ENCODE measurements at regions not wholly inside any gene's neighbourhood (a gene's known extent, or its start where the extent isn't known, plus 50 kb on each side); places are given as distances from the start of the nearest gene placed in this dataset.

GRCh38 chr10:71028066-71028465 lies 139.7 kb upstream of the PCBD1 start:
- ChIA-PET CTCF (no interaction called here), POLR2A (no interaction called here)
- DNase-seq: no peak
- intact Hi-C loops (cut with micrococcal nuclease): no loop called here
- H3K36me3 Mint-ChIP-seq (ENCODE audit: low read depth): no peaks in the 10 kb centered on the region
- H3K9me3 Mint-ChIP-seq: no peaks in the 10 kb centered on the region
- peaks cover 5% of the 10 kb centered on the region for H3K27me3 Mint-ChIP-seq
- ATAC-seq: no peak
- H3K4me1 Mint-ChIP-seq (ENCODE audit: low read depth): no peaks in the 10 kb centered on the region
- no peak overlapping the region for H3K4me3 Mint-ChIP-seq
- TF ChIP-seq CTCF (IDR thresholded peaks at IDR 0.05): no peak
- no peak overlapping the region for H3K27ac Mint-ChIP-seq

- DNase-seq (no peak), ATAC-seq (no peak)
- TF ChIP-seq CTCF (IDR thresholded peaks at IDR 0.05): no peak
- H3K4me1 Mint-ChIP-seq (ENCODE audit: low read depth): no peaks in the 10 kb centered on the region
- no peaks in the 10 kb centered on the region for H3K36me3 Mint-ChIP-seq (ENCODE audit: low read depth)
- H3K27ac Mint-ChIP-seq: no peak overlapping the region
- ChIA-PET POLR2A (no interaction called here), CTCF (no interaction called here)
- H3K9me3 Mint-ChIP-seq: no peaks in the 10 kb centered on the region
- H3K27me3 Mint-ChIP-seq: peaks cover 2% of the 10 kb centered on the region
- no peak overlapping the region for H3K4me3 Mint-ChIP-seq
- intact Hi-C loops (cut with micrococcal nuclease): no loop called here
Observed at GRCh38 chr10:71029411-71029892, 141.1 kb upstream of the PCBD1 start.

- TF ChIP-seq CTCF (IDR thresholded peaks at IDR 0.05): no peak
- no peaks in the 10 kb centered on the region for H3K36me3 Mint-ChIP-seq (ENCODE audit: low read depth)
- DNase-seq (no peak), ATAC-seq (no peak)
- H3K9me3 Mint-ChIP-seq: no peaks in the 10 kb centered on the region
- intact Hi-C loops (cut with micrococcal nuclease): no loop called here
- CTCF ChIA-PET: no interaction called here
- H3K4me3 Mint-ChIP-seq: no peak overlapping the region
- no peaks in the 10 kb centered on the region for H3K4me1 Mint-ChIP-seq (ENCODE audit: low read depth)
- no peak overlapping the region for H3K27ac Mint-ChIP-seq
- peaks cover 2% of the 10 kb centered on the region for H3K27me3 Mint-ChIP-seq
- POLR2A ChIA-PET: no interaction called here
Observed at GRCh38 chr10:71029907-71030306, 141.5 kb upstream of the PCBD1 start.

GRCh38 chr10:71031026-71031425 lies 142.7 kb upstream of the PCBD1 start:
- TF ChIP-seq CTCF (IDR thresholded peaks at IDR 0.05): no peak
- ATAC-seq (no peak), DNase-seq (no peak)
- no peaks in the 10 kb centered on the region for H3K36me3 Mint-ChIP-seq (ENCODE audit: low read depth)
- H3K27me3 Mint-ChIP-seq: peaks cover 2% of the 10 kb centered on the region
- ChIA-PET CTCF (no interaction called here), POLR2A (no interaction called here)
- H3K4me3 Mint-ChIP-seq: no peak overlapping the region
- no peak overlapping the region for H3K27ac Mint-ChIP-seq
- intact Hi-C loops (cut with micrococcal nuclease): no loop called here
- no peaks in the 10 kb centered on the region for H3K9me3 Mint-ChIP-seq
- H3K4me1 Mint-ChIP-seq (ENCODE audit: low read depth): no peaks in the 10 kb centered on the region

- intact Hi-C loops (cut with micrococcal nuclease): no loop called here
- ChIA-PET CTCF (no interaction called here), POLR2A (no interaction called here)
- Mint-ChIP-seq H3K36me3 (ENCODE audit: low read depth) (no peaks in the 10 kb centered on the region), H3K27ac (no peak overlapping the region), H3K9me3 (no peaks in the 10 kb centered on the region), H3K4me1 (ENCODE audit: low read depth) (no peaks in the 10 kb centered on the region), H3K4me3 (no peak overlapping the region), H3K27me3 (no peaks in the 10 kb centered on the region)
- ATAC-seq (no peak), DNase-seq (no peak)
- TF ChIP-seq CTCF (IDR thresholded peaks at IDR 0.05): no peak
Observed at GRCh38 chr10:71031603-71032002, 143.2 kb upstream of the PCBD1 start.
